ENCODE measurements at regions not wholly inside any gene's neighbourhood (a gene's known extent, or its start where the extent isn't known, plus 50 kb on each side); places are given as distances from the start of the nearest gene placed in this dataset.

- Histone ChIP-seq H3K27me3 (no peaks in the 10 kb centered on the region), H3K4me1 (no peaks in the 10 kb centered on the region), H3K36me3 (no peaks in the 10 kb centered on the region), H3K27ac (no peak overlapping the region), H3K4me3 (no peak overlapping the region), H3K9me3 (no peaks in the 10 kb centered on the region)
- TF ChIP-seq CTCF (IDR thresholded peaks at IDR 0.05) (no peak), POLR2A (IDR thresholded peaks at IDR 0.05) (no peak)
- no peak for DNase-seq
- intact Hi-C loops (cut with DNase I) = no loop called here
- 79 to 80% methylated on average over 2 of the region's 2 CpGs for WGBS, 2 donors
These were observed 620.2 kb downstream of the KCNJ3 start for GRCh38 chr2:155318710-155319109.

- Histone ChIP-seq H3K27me3 (no peaks in the 10 kb centered on the region), H3K4me1 (no peaks in the 10 kb centered on the region), H3K4me3 (no peak overlapping the region), H3K36me3 (no peaks in the 10 kb centered on the region), H3K27ac (no peak overlapping the region), H3K9me3 (no peaks in the 10 kb centered on the region)
- 54 to 71% methylated on average over 2 of the region's 2 CpGs for WGBS, 2 donors
- TF ChIP-seq CTCF (IDR thresholded peaks at IDR 0.05) (no peak), POLR2A (IDR thresholded peaks at IDR 0.05) (no peak)
- no peak for DNase-seq
- intact Hi-C loops (cut with DNase I) = no loop called here
These were observed 617.3 kb downstream of the KCNJ3 start for GRCh38 chr2:155315768-155316167.

GRCh38 chr2:155310589-155310988 lies 612.1 kb downstream of the KCNJ3 start:
- Histone ChIP-seq H3K27ac (no peak overlapping the region), H3K4me3 (no peak overlapping the region), H3K4me1 (no peaks in the 10 kb centered on the region), H3K36me3 (no peaks in the 10 kb centered on the region), H3K9me3 (no peaks in the 10 kb centered on the region), H3K27me3 (no peaks in the 10 kb centered on the region)
- intact Hi-C loops (cut with DNase I) = no loop called here
- 5 to 11% methylated on average over 3 of the region's 3 CpGs for WGBS, 2 donors
- DNase-seq = no peak
- TF ChIP-seq POLR2A (IDR thresholded peaks at IDR 0.05) (no peak), CTCF (IDR thresholded peaks at IDR 0.05) (peak in 4 of 6 experiments; percentile 23 to 48 (median 31))

- no peak for TF ChIP-seq CTCF (IDR thresholded peaks at IDR 0.05)
- TF ChIP-seq POLR2A (IDR thresholded peaks at IDR 0.05) = no peak
- H3K9me3 ChIP-seq = no peaks in the 10 kb centered on the region
- no peaks in the 10 kb centered on the region for H3K27me3 ChIP-seq
- no peaks in the 10 kb centered on the region for H3K36me3 ChIP-seq
- intact Hi-C loops (cut with DNase I) = no loop called here
- DNase-seq = no peak
- no peaks in the 10 kb centered on the region for H3K4me1 ChIP-seq
- WGBS, 2 donors = 73 to 88% methylated on average over 1 of the region's 1 CpG
- no peak overlapping the region for H3K27ac ChIP-seq
- no peak overlapping the region for H3K4me3 ChIP-seq
These were observed 611.0 kb downstream of the KCNJ3 start for GRCh38 chr2:155309483-155309882.

- Histone ChIP-seq H3K36me3 (no peaks in the 10 kb centered on the region), H3K27me3 (no peaks in the 10 kb centered on the region), H3K9me3 (no peaks in the 10 kb centered on the region), H3K27ac (no peak overlapping the region), H3K4me1 (no peaks in the 10 kb centered on the region), H3K4me3 (no peak overlapping the region)
- TF ChIP-seq CTCF (IDR thresholded peaks at IDR 0.05) = no peak
- TF ChIP-seq POLR2A (IDR thresholded peaks at IDR 0.05) = no peak
- intact Hi-C loops (cut with DNase I) = no loop called here
- 27 to 38% methylated on average over 1 of the region's 1 CpG for WGBS, 2 donors
- DNase-seq = no peak
These were observed 610.0 kb downstream of the KCNJ3 start for GRCh38 chr2:155308367-155309009.
